GM19328 (cell line): ENCODE measurements at regions not wholly inside any gene's neighbourhood (a gene's known extent, or its start where the extent isn't known, plus 50 kb on each side); places are given as distances from the start of the nearest gene placed in this dataset.
"Not testable (repeated sequence)": the region's sequence is repeated elsewhere in the genome, so short reads cannot be mapped to it uniquely, and the experiment has no call there.

Source experiments
- ATAC-seq: cut with Tn5 transposase; IDR thresholded peaks from one replicate; pipeline ENCODE4 v1.9.1; 2021; ENCODE audit warnings: mild to moderate bottlenecking, moderate library complexity; ENCODE audit not compliant: unreplicated experiment

DNA sequence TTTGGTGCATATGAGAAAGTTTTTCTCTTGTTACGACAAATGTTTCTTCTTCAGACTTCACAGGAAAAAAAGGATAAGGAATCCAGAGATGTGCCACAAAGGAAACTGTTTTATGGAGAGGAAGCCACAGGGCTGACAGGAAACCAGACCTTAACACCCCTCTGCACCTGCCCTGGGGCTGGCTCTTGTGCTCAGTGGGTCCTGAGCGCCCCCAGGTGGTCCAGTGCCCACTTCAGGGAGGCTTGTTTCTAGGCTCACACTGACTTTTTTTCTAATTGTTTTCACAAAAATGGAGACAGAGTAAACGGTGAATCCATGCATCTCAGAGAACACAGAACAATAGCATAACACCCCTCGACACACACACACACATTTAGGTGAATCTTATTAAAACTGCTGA, 951.2 kb downstream of the TMEM121 start:
- ATAC-seq = not testable (repeated sequence)

DNA sequence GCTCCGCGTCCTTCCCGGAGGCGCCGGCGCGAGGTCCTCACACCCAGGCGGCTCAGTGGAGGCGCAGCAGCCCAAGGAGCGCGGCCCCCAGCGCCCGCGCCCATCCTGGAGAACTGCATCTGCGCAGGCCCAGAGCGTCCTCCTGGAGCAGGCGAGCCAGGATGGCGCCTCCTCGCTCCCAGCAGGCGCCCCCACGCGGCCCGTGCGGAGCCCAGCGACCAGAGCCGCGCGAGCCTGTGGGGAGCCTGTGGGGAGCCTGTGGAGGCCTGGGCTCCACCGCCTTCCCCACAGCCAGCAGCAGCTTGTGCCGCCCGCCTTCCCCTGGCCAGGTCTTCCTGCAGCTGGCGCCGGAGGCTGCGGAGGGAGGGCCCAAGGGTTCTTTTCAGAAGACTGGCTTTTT, 953.9 kb downstream of the TMEM121 start:
- ATAC-seq = not testable (repeated sequence)

DNA sequence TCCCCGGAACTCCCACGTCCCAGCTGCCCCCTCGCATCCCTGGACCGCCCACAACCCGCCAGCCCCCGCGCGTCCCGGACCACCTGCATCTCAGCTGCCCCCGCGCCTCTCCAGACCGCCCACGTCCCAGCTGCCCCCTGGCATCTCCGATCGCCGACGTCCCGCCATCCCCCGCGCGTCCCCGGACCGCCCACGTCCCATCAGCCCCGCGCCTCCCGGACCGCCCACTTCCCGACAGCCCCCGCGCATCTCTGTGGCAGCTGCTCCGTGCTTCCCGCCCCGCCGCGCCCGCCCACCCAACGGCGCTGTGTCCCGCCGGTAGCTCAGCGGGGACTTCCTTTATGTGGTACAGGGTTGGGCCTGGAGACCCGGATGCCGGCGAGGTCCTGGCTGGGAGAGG, 955.8 kb downstream of the TMEM121 start:
- not testable (repeated sequence) for ATAC-seq

DNA sequence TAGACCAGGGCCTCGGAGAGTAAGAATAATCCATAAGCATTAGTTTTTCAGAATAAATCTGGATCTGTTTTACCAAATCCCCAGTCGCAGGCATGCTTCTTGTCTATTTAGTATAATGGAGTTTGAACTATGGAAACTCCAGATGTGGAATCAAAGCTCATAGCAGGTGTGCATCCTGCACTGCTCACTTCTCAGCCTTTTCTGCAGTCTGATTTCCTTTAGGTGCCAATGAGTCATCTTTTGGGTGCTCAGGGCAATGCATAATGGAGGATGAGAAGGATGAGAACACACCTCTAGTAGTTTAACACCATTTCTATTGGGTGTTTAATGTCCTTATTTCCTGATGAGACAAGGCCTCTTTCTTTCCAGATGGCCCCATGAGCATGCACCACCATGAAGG, 961.2 kb downstream of the TMEM121 start:
- ATAC-seq = no peak

DNA sequence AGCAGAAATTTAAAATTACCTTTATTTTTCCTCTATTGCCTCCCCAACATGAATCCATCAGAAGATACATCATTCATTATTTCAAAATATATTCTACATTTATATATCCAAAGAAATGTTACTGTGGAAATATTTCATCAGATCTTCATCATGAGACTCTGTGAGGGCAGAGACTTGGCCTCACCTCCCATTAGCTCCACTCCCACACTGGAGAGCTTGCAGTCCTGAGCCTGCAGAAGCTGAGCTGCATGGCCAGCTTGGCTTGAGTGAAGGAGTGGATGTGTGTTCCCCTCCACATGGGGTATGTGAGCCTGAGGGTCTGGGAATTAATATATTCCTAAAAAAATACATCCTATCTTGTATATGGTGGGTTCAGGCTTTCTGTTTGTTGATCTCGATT, 961.9 kb downstream of the TMEM121 start:
- ATAC-seq = no peak

DNA sequence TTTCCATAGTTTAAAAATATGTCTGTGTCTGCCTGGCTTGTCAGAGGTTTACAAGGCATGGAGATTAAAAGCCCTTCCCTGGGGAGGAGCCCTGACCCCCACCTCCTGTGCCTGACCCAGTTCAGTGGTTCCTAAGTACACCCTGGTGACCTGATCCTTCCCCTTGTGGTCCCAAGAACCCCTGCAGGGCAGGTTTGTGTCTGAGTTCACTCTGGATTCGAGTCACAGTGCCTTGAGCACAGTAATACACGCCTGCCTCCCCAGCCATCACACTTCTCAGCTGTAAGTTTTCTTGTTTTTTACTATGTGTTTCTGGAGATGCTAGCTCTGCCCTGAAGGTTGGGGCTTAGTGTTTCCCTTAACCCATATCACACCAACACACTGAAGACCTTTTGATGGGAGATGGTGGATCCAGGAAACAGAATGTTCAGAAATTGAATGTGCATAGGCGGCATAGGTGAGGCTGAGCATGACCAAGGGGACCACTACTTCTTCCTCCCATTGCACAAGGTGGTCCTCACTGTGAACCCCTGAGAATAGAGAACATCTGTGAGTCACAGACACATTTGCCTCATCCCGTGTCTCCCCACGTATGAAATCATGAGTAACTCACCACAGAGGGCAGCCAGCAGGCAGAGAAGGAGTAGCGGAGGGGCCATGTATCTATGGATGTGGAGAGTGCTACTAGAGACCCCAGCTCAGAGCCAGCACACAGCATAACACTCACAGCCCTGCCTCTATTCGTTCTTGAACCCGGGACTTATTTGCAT, 962.9 kb downstream of the TMEM121 start:
- no peak for ATAC-seq

DNA sequence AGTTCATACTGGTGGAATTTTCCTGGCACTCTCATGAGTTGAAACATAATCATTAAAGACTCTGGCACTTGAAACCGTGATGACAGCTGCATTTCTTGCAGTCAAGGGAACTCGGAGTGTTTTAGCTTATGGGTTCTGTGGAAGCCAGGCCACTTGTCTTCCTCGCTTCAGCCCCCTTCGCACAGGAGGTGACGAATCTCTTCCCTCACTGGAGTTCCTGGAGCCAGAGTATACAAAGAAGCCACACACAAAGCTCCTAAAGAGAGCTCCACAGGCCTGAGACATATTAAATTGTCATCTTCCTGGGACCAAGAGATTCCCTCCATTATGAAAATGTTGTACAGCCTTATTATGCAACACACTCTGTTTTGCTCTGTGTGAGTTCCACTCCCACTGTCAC, 964.1 kb downstream of the TMEM121 start:
- ATAC-seq = no peak

DNA sequence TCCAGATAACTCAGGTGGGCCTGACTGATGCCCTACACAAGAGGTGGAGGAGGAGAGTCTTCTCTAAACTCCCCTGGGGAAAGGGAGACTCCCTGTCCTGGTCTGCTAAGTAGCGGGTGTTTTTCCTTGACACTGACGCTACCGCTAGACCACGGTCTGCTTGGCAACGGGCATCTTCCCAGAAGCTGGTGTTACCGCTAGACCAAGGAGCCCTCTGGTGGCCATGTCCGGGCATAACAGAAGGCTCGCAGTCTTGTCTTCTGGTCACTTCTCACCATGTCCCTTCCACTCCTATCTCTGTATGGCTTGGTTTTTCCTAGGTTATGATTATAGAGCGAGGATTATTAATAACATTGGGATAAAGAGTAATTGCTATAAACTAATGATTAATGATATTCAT, 965.5 kb downstream of the TMEM121 start:
- no peak for ATAC-seq

DNA sequence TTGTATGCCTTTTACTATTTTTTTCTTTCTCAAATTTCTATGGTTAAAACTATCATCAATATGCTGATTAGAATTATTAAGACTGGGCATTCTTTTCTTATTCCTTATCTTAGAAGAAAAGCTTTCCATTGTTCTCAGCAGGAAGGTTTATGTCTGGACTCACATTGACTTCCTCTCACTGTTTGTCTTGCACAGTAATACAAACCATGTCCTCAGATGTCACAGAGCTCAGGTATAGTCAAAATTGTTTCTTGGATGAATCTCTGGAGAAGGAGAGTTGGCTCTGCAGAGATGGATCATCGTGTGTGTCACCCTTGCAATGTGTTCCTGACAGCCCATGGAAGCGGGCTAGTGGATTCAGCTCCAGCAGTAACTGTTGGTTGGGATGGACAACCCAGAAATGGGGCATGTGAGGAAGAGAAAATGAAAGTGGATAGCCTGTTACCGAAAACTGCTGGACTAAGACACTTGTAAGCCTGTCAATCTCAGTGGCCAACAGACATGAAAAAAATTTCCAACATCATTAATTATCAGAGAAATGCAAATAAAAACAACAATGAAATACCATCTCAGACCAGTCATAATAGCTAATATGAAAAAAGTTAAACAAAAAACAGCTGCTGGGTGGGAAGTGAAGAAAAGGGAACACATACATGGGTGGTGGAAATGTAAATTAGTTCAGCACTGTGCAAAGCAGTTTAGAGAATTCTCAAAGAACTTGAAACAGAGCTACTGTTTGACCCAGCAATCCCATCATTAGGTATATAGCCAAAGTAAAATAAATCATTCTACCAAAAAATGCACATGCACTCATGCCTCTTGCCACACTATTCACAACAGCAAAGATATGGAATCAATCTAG, 967.8 kb downstream of the TMEM121 start:
- ATAC-seq = no peak

DNA sequence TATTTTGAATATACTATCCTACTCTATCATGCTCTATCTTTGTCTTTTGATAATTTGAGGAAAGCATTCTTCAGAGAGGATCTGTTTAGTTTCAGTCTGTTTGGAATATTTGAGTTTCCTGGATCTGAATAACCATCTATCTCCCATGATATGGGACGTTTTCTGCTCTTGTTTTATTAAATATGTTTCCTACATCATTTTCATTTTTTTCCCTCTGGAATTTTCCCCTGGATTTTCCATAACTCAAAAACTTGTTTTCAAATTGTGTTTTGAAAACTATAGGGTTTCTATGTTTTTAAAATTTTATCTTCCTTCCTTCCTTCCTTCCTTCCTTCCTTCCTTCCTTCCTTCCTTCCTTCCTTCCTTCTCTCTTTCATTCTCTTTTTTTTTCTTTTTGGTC, 974.2 kb downstream of the TMEM121 start:
- ATAC-seq = no peak

DNA sequence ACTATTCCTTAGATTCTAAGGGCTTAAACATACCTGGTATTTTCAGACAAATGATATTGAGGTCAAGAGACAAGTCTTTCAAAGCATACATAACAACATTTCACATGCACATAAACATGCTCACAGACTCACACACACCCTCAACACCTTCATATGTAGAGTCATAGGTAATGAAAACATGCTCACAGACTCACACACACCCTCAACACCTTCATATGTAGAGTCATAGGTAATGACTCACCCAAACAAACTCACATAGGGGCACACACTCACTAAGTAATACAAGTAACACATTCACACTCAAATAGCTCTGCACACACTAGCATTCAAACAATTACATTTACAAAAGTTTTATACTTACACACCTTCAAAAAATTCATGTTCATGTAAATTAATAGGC, 975.5 kb downstream of the TMEM121 start:
- no peak for ATAC-seq

DNA sequence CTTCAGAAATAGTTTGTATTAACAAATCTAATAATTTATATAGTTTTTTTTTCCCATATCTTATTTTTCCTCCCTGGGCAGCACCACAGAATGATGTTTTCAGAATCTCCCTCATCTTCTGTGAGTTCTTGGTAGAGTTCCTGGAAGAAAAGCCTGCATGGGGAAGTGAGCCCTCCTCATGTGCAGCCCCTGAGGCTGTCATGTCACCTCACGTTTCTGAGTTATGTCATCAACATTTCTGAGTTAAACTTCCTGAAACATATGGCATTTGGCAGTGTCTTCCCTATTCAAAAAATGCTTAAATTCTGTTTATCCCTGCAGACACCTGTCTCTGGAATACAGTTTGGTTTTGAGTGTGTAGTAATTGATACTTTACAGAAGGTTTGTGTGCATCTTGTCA, 979.0 kb downstream of the TMEM121 start:
- ATAC-seq = no peak

DNA sequence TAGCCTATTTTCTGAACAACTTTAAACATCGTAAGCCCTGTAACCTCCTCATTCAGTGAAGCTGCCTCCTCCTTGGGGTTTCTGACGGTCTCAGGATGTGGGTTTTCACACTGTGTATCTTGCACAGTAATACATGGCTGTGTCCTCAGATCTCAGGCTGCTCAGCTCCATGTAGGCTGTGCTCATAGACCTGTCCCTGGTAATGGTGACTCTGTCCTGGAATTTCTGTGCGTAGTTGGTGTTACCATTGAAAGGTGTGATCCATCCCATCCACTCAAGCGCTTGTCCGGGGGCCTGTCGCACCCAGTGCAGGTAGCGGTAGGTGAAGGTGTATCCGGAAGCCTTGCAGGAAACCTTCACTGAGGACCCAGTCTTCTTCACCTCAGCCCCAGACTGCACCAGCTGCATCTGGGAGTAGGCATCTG, 980.5 kb downstream of the TMEM121 start:
- ATAC-seq = no peak

DNA sequence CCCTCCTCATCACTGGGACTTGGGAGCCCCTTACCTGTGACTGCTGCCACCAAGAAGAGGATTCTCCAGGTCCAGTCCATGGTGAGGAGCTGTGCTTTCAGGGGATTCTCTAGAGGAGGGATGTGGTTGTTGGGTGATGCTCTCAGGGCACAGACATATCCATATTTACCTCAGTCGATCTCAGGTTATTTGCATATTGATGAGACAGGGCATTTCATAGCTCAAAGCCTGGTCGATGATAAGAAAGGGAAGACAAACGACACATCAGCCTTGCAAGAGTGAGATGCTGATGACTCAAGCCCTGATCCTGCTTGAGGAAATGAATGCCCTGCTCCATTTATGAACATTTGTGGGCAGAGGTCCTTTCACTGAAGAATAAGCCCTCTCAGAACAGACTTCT, 981.0 kb downstream of the TMEM121 start:
- ATAC-seq = no peak

DNA sequence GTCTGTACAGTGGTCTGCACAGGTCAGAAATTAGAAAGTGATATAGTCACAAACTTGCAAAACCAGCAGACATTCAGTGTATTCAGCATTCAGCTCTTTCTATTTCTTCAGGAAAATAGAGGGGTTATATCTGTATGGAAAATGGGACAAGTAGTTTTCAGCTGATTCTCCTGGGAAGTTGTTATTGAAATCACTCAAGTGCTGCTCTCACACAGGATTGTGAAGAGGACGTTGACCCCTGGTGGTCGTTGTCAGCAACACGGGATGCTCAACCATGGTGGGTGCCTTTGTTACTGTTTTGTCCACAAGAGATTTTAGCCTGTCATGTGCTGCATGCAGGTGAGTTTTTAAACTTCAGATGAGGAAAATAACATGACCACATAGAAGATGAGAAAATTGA, 981.8 kb downstream of the TMEM121 start:
- ATAC-seq = no peak

DNA sequence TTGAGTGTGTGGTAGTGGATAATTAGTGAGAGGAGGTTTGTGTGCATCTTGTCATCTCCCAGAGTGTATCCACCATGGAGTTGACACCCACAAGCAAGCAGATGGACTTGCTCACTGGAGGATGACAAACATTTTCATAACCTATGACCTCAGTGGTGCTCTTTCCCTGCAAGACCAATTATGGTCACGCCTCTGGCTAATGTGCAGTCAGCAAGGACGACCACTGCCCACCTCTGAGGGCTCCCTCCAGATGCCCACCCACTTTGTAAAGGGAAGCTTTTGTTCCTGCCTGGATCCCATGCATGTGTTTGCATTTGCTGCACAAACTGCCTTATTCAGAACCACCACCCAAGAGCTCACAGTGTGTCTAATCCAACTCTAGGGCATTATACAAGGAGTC, 982.8 kb downstream of the TMEM121 start:
- ATAC-seq = no peak

DNA sequence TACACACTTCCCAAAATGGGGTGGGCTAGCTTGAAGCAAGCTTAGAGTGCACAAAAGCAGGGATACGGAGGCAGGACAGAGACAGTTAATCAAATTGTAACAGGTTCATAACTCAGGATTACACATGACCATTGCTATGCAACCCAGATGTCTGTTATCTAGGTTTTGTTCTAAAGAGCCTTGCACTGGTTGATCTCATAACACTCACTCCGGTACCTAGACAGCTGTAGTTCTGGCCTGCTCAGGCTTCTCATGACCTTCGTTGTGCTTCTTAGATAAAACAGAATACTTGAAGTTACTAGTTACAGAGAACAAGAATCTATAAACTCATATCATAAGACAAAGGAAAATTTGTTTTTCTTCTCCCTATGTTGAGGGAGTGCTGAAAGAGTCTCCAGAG, 983.4 kb downstream of the TMEM121 start:
- no peak for ATAC-seq

DNA sequence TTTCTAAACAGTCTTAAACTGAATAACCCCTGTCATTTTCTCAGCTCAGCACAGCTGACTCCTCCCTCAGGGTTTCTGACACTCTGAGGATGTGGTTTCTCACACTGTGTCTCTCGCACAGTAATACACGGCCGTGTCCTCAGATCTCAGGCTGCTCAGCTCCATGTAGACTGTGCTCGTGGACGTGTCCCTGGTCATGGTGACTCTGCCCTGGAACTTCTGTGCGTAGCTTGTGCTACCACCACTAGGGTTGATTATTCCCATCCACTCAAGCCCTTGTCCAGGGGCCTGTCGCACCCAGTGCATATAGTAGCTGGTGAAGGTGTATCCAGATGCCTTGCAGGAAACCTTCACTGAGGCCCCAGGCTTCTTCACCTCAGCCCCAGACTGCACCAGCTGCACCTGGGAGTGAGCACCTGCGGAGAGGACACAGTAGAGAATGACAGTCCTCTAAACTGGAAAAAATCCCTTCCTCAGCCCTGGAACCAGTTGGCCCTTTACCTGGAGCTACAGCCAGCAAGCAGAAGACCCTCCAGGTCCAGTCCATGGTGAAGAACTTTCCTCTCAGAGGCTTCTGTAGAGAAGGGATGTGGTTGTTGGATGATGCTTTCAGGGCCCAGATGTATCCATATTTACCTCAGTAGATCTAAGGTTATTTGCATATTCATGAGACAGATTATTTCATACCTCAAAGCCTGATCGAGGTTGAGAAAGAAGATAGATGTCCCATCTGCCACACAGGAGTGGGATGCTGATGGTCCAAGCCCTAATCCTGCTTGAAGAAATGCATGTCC, 984.8 kb downstream of the TMEM121 start:
- ATAC-seq = no peak

DNA sequence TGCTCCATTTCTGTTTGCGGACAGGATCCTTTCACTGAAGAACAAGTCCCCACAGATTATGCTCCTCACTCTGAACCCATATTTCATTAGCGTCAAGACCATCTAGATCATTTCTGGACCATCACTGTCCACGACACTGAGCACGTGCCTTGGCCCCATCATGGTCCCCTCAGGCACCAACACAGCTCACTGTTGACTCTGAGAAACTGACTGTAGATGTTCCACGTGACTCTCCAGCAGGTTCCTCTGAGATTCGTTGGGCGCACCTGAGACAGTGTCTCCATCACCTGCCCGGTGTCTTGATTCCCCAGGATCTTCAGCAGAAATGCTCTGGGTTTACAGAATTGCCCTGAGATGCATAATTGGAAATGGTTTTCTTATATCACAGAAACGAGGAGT, 985.4 kb downstream of the TMEM121 start:
- ATAC-seq = no peak

DNA sequence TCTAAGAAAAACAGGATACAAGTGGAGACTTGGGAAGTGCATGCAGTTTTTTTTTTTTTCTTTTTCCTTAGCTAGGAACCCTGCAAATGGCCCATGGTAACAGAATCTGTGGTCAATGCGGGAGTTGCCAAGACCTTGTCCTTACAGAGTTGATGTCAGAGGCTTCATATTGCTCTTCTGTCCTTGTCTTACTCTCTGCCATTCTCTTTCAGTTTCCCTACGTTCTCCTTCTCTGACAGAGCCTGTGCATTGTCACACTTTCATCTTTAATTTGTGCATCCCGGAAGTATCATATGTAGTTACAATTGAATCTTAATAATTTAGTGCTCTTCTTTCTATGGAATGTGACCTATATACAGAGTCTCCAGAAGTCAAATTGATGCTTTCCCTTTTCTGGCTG, 986.9 kb downstream of the TMEM121 start:
- no peak for ATAC-seq
